ENCODE measurements at regions not wholly inside any gene's neighbourhood (a gene's known extent, or its start where the extent isn't known, plus 50 kb on each side); places are given as distances from the start of the nearest gene placed in this dataset.
A peak's percentile ranks its signal among the peaks of the same experiment; 100 is the strongest.

GRCh38 chr15:62881056-62881455, 161.5 kb upstream of the TPM1 start:
- TF ChIP-seq JUND (IDR thresholded peaks at IDR 0.05; ENCODE audit: low read depth) = no peak
- in situ Hi-C loops (cut with HindIII; ENCODE audit: low pct_unique_long_range_greater_than_20kb, low sequenced_read_pairs) = no loop called here
- no peak for DNase-seq (ENCODE audit: low read depth in 1 of 2, low spot score in 1 of 2)

- in situ Hi-C loops (cut with HindIII; ENCODE audit: low pct_unique_long_range_greater_than_20kb, low sequenced_read_pairs) = no loop called here
- DNase-seq (ENCODE audit: low read depth in 1 of 2, low spot score in 1 of 2) = no peak
- TF ChIP-seq JUND (IDR thresholded peaks at IDR 0.05; ENCODE audit: low read depth) = no peak
Measured at GRCh38 chr15:62883938-62884479, 158.5 kb upstream of the TPM1 start.

- TF ChIP-seq JUND (IDR thresholded peaks at IDR 0.05; ENCODE audit: low read depth) = no peak
- in situ Hi-C loops (cut with HindIII; ENCODE audit: low pct_unique_long_range_greater_than_20kb, low sequenced_read_pairs) = no loop called here
- no peak for DNase-seq (ENCODE audit: low read depth in 1 of 2, low spot score in 1 of 2)
Measured at GRCh38 chr15:62886431-62887071, 156.0 kb upstream of the TPM1 start.

- no peak for DNase-seq (ENCODE audit: low read depth in 1 of 2, low spot score in 1 of 2)
- no peak for TF ChIP-seq JUND (IDR thresholded peaks at IDR 0.05; ENCODE audit: low read depth)
- in situ Hi-C loops (cut with HindIII; ENCODE audit: low pct_unique_long_range_greater_than_20kb, low sequenced_read_pairs) = no loop called here
Measured at GRCh38 chr15:62887113-62887570, 155.4 kb upstream of the TPM1 start.

- DNase-seq (ENCODE audit: low read depth in 1 of 2, low spot score in 1 of 2) = no peak
- no peak for TF ChIP-seq JUND (IDR thresholded peaks at IDR 0.05; ENCODE audit: low read depth)
- in situ Hi-C loops (cut with HindIII; ENCODE audit: low pct_unique_long_range_greater_than_20kb, low sequenced_read_pairs) = no loop called here
Measured at GRCh38 chr15:62888623-62889022, 153.9 kb upstream of the TPM1 start.

GRCh38 chr15:62889141-62889661, 153.3 kb upstream of the TPM1 start:
- TF ChIP-seq JUND (IDR thresholded peaks at IDR 0.05; ENCODE audit: low read depth) = no peak
- in situ Hi-C loops (cut with HindIII; ENCODE audit: low pct_unique_long_range_greater_than_20kb, low sequenced_read_pairs) = no loop called here
- no peak for DNase-seq (ENCODE audit: low read depth in 1 of 2, low spot score in 1 of 2)

GRCh38 chr15:62889734-62890505, 152.6 kb upstream of the TPM1 start:
- TF ChIP-seq JUND (IDR thresholded peaks at IDR 0.05; ENCODE audit: low read depth) = no peak
- in situ Hi-C loops (cut with HindIII; ENCODE audit: low pct_unique_long_range_greater_than_20kb, low sequenced_read_pairs) = no loop called here
- peak in 1 of 2 experiments; percentile 44 for DNase-seq (ENCODE audit: low read depth in 1 of 2, low spot score in 1 of 2)

GRCh38 chr15:62894322-62895085, 148.0 kb upstream of the TPM1 start:
- in situ Hi-C loops (cut with HindIII; ENCODE audit: low pct_unique_long_range_greater_than_20kb, low sequenced_read_pairs) = no loop called here
- TF ChIP-seq JUND (IDR thresholded peaks at IDR 0.05; ENCODE audit: low read depth) = no peak
- DNase-seq (ENCODE audit: low read depth in 1 of 2, low spot score in 1 of 2) = no peak

GRCh38 chr15:62895139-62895866, 147.2 kb upstream of the TPM1 start:
- DNase-seq (ENCODE audit: low read depth in 1 of 2, low spot score in 1 of 2) = no peak
- in situ Hi-C loops (cut with HindIII; ENCODE audit: low pct_unique_long_range_greater_than_20kb, low sequenced_read_pairs) = no loop called here
- no peak for TF ChIP-seq JUND (IDR thresholded peaks at IDR 0.05; ENCODE audit: low read depth)

GRCh38 chr15:62895905-62896316, 146.6 kb upstream of the TPM1 start:
- TF ChIP-seq JUND (IDR thresholded peaks at IDR 0.05; ENCODE audit: low read depth) = no peak
- DNase-seq (ENCODE audit: low read depth in 1 of 2, low spot score in 1 of 2) = no peak
- in situ Hi-C loops (cut with HindIII; ENCODE audit: low pct_unique_long_range_greater_than_20kb, low sequenced_read_pairs) = no loop called here

- no peak; the same call in 1 of the 2 replicates for TF ChIP-seq JUND (IDR thresholded peaks at IDR 0.05; ENCODE audit: low read depth)
- DNase-seq (ENCODE audit: low read depth in 1 of 2, low spot score in 1 of 2) = peak; percentile 25 to 90
- in situ Hi-C loops (cut with HindIII; ENCODE audit: low pct_unique_long_range_greater_than_20kb, low sequenced_read_pairs) = no loop called here
Measured at GRCh38 chr15:62896380-62896866, 146.1 kb upstream of the TPM1 start.
